ENCODE measurements at regions not wholly inside any gene's neighbourhood (a gene's known extent, or its start where the extent isn't known, plus 50 kb on each side); places are given as distances from the start of the nearest gene placed in this dataset.

GRCh38 chr15:26477044-26477443 lies 295.8 kb downstream of the GABRB3 start:
- intact Hi-C loops (cut with DNase I, micrococcal nuclease) = no loop called here
- CTCF ChIA-PET = interaction anchor here (0.6 kb wide), 1 partner anchor 379 kb away, joined by 3 read pairs; no protein-coding TSS in a partner anchor
- Mint-ChIP-seq H3K4me3 (no peak overlapping the region), H3K27me3 (no peaks in the 10 kb centered on the region), H3K36me3 (ENCODE audit: low read depth) (no peaks in the 10 kb centered on the region), H3K4me1 (no peaks in the 10 kb centered on the region), H3K9me3 (ENCODE audit: low read depth) (peaks cover 11% of the 10 kb centered on the region), H3K27ac (no peak overlapping the region)
- ATAC-seq (no peak), DNase-seq (no peak)
- POLR2A ChIA-PET = no interaction called here

GRCh38 chr15:26475554-26475953 lies 297.3 kb downstream of the GABRB3 start:
- H3K36me3 Mint-ChIP-seq (ENCODE audit: low read depth) = no peaks in the 10 kb centered on the region
- H3K27ac Mint-ChIP-seq = no peak overlapping the region
- no peaks in the 10 kb centered on the region for H3K4me1 Mint-ChIP-seq
- intact Hi-C loops (cut with DNase I, micrococcal nuclease) = no loop called here
- POLR2A ChIA-PET = no interaction called here
- H3K4me3 Mint-ChIP-seq = no peak overlapping the region
- DNase-seq = no peak
- CTCF ChIA-PET = no interaction called here
- ATAC-seq = no peak
- H3K9me3 Mint-ChIP-seq (ENCODE audit: low read depth) = peaks cover 6% of the 10 kb centered on the region
- H3K27me3 Mint-ChIP-seq = no peaks in the 10 kb centered on the region

- ChIA-PET POLR2A (no interaction called here), CTCF (no interaction called here)
- ATAC-seq (no peak), DNase-seq (no peak)
- intact Hi-C loops (cut with DNase I, micrococcal nuclease) = no loop called here
- Mint-ChIP-seq H3K27ac (no peak overlapping the region), H3K4me3 (no peak overlapping the region), H3K27me3 (no peaks in the 10 kb centered on the region), H3K9me3 (ENCODE audit: low read depth) (peaks cover 16% of the 10 kb centered on the region), H3K36me3 (ENCODE audit: low read depth) (no peaks in the 10 kb centered on the region), H3K4me1 (no peaks in the 10 kb centered on the region)
Observed at GRCh38 chr15:26472661-26473060, 300.2 kb downstream of the GABRB3 start.

- H3K27ac Mint-ChIP-seq = no peak overlapping the region
- H3K9me3 Mint-ChIP-seq (ENCODE audit: low read depth) = peaks cover 20% of the 10 kb centered on the region
- no peak for DNase-seq
- no peak overlapping the region for H3K4me3 Mint-ChIP-seq
- H3K4me1 Mint-ChIP-seq = no peaks in the 10 kb centered on the region
- CTCF ChIA-PET = no interaction called here
- no peak for ATAC-seq
- POLR2A ChIA-PET = no interaction called here
- intact Hi-C loops (cut with DNase I, micrococcal nuclease) = no loop called here
- no peaks in the 10 kb centered on the region for H3K27me3 Mint-ChIP-seq
- no peaks in the 10 kb centered on the region for H3K36me3 Mint-ChIP-seq (ENCODE audit: low read depth)
Observed at GRCh38 chr15:26461847-26462608, 310.8 kb downstream of the GABRB3 start.

- DNase-seq = no peak
- Mint-ChIP-seq H3K4me3 (no peak overlapping the region), H3K4me1 (no peaks in the 10 kb centered on the region), H3K36me3 (ENCODE audit: low read depth) (no peaks in the 10 kb centered on the region), H3K9me3 (ENCODE audit: low read depth) (peaks cover 18% of the 10 kb centered on the region), H3K27me3 (no peaks in the 10 kb centered on the region), H3K27ac (no peak overlapping the region)
- ChIA-PET POLR2A (no interaction called here), CTCF (no interaction called here)
- ATAC-seq = no peak
- intact Hi-C loops (cut with DNase I, micrococcal nuclease) = no loop called here
Observed at GRCh38 chr15:26460165-26460564, 312.7 kb downstream of the GABRB3 start.

- Mint-ChIP-seq H3K27me3 (no peaks in the 10 kb centered on the region), H3K36me3 (ENCODE audit: low read depth) (no peaks in the 10 kb centered on the region), H3K4me3 (no peak overlapping the region), H3K4me1 (no peaks in the 10 kb centered on the region), H3K9me3 (ENCODE audit: low read depth) (peaks cover 11% of the 10 kb centered on the region), H3K27ac (no peak overlapping the region)
- ATAC-seq = no peak
- intact Hi-C loops (cut with DNase I, micrococcal nuclease) = no loop called here
- ChIA-PET CTCF (no interaction called here), POLR2A (no interaction called here)
- no peak for DNase-seq
Observed at GRCh38 chr15:26455828-26456227, 317.0 kb downstream of the GABRB3 start.

GRCh38 chr15:26453914-26454313 lies 319.0 kb downstream of the GABRB3 start:
- H3K27ac Mint-ChIP-seq = no peak overlapping the region
- POLR2A ChIA-PET = no interaction called here
- peaks cover 17% of the 10 kb centered on the region for H3K9me3 Mint-ChIP-seq (ENCODE audit: low read depth)
- no peaks in the 10 kb centered on the region for H3K36me3 Mint-ChIP-seq (ENCODE audit: low read depth)
- no peaks in the 10 kb centered on the region for H3K4me1 Mint-ChIP-seq
- ATAC-seq = no peak
- intact Hi-C loops (cut with DNase I, micrococcal nuclease) = no loop called here
- no peak overlapping the region for H3K4me3 Mint-ChIP-seq
- H3K27me3 Mint-ChIP-seq = no peaks in the 10 kb centered on the region
- CTCF ChIA-PET = no interaction called here
- no peak for DNase-seq

- ChIA-PET CTCF (no interaction called here), POLR2A (no interaction called here)
- Mint-ChIP-seq H3K4me1 (no peaks in the 10 kb centered on the region), H3K27me3 (no peaks in the 10 kb centered on the region), H3K4me3 (no peak overlapping the region), H3K9me3 (ENCODE audit: low read depth) (peaks cover 13% of the 10 kb centered on the region), H3K36me3 (ENCODE audit: low read depth) (no peaks in the 10 kb centered on the region), H3K27ac (no peak overlapping the region)
- intact Hi-C loops (cut with DNase I, micrococcal nuclease) = no loop called here
- no peak for DNase-seq
- no peak for ATAC-seq
Observed at GRCh38 chr15:26451995-26452394, 320.9 kb downstream of the GABRB3 start.

- no peak overlapping the region for H3K4me3 Mint-ChIP-seq
- DNase-seq (no peak), ATAC-seq (no peak)
- H3K27ac Mint-ChIP-seq = no peak overlapping the region
- intact Hi-C loops (cut with DNase I, micrococcal nuclease) = no loop called here
- H3K27me3 Mint-ChIP-seq = no peaks in the 10 kb centered on the region
- no peaks in the 10 kb centered on the region for H3K4me1 Mint-ChIP-seq
- no peaks in the 10 kb centered on the region for H3K36me3 Mint-ChIP-seq (ENCODE audit: low read depth)
- ChIA-PET CTCF (interaction anchor here (0.7 kb wide), 1 partner anchor 59 kb away, joined by 3 read pairs; no protein-coding TSS in a partner anchor), POLR2A (no interaction called here)
- peaks cover 16% of the 10 kb centered on the region for H3K9me3 Mint-ChIP-seq (ENCODE audit: low read depth)
Observed at GRCh38 chr15:26449291-26449690, 323.6 kb downstream of the GABRB3 start.

GRCh38 chr15:26443321-26443720 lies 329.5 kb downstream of the GABRB3 start:
- ATAC-seq = no peak
- H3K27me3 Mint-ChIP-seq = no peaks in the 10 kb centered on the region

GRCh38 chr15:26442680-26443079 lies 330.2 kb downstream of the GABRB3 start:
- no peaks in the 10 kb centered on the region for H3K36me3 Mint-ChIP-seq (ENCODE audit: low read depth)
- H3K27me3 Mint-ChIP-seq = no peaks in the 10 kb centered on the region
- ChIA-PET POLR2A (no interaction called here), CTCF (no interaction called here)
- H3K27ac Mint-ChIP-seq = no peak overlapping the region
- intact Hi-C loops (cut with DNase I, micrococcal nuclease) = no loop called here
- DNase-seq (no peak), ATAC-seq (no peak)
- H3K4me3 Mint-ChIP-seq = no peak overlapping the region
- peaks cover 23% of the 10 kb centered on the region for H3K9me3 Mint-ChIP-seq (ENCODE audit: low read depth)
- no peaks in the 10 kb centered on the region for H3K4me1 Mint-ChIP-seq

More at GRCh38 chr15:26443321-26443720, 329.5 kb downstream of the GABRB3 start:
- ChIA-PET POLR2A (no interaction called here), CTCF (no interaction called here)
- Mint-ChIP-seq H3K4me3 (no peak overlapping the region), H3K36me3 (ENCODE audit: low read depth) (no peaks in the 10 kb centered on the region), H3K27ac (no peak overlapping the region), H3K9me3 (ENCODE audit: low read depth) (peaks cover 23% of the 10 kb centered on the region), H3K4me1 (no peaks in the 10 kb centered on the region)
- intact Hi-C loops (cut with DNase I, micrococcal nuclease) = no loop called here
- no peak for DNase-seq

- Mint-ChIP-seq H3K27ac (no peak overlapping the region), H3K27me3 (no peaks in the 10 kb centered on the region), H3K4me1 (no peaks in the 10 kb centered on the region), H3K9me3 (ENCODE audit: low read depth) (peaks cover 25% of the 10 kb centered on the region), H3K36me3 (ENCODE audit: low read depth) (no peaks in the 10 kb centered on the region), H3K4me3 (no peak overlapping the region)
- no peak for ATAC-seq
- CTCF ChIA-PET = no interaction called here
- no peak for DNase-seq
- POLR2A ChIA-PET = no interaction called here
- intact Hi-C loops (cut with DNase I, micrococcal nuclease) = no loop called here
Observed at GRCh38 chr15:26439681-26440080, 333.2 kb downstream of the GABRB3 start.

GRCh38 chr15:26438718-26439117 lies 334.1 kb downstream of the GABRB3 start:
- intact Hi-C loops (cut with DNase I, micrococcal nuclease) = no loop called here
- no peak overlapping the region for H3K27ac Mint-ChIP-seq

More at GRCh38 chr15:26438718-26439117, 334.1 kb downstream of the GABRB3 start:
- DNase-seq (no peak), ATAC-seq (no peak)
- CTCF ChIA-PET = no interaction called here
- Mint-ChIP-seq H3K9me3 (ENCODE audit: low read depth) (peaks cover 26% of the 10 kb centered on the region), H3K36me3 (ENCODE audit: low read depth) (no peaks in the 10 kb centered on the region), H3K27me3 (no peaks in the 10 kb centered on the region), H3K4me1 (no peaks in the 10 kb centered on the region), H3K4me3 (no peak overlapping the region)
- POLR2A ChIA-PET = no interaction called here

All from activated CD4-positive, alpha-beta T cell treated with anti-CD3 and anti-CD28 coated beads for 36 hours (primary cell).